Gastroesophageal sphincter (tissue), 3 donors: ENCODE measurements at regions not wholly inside any gene's neighbourhood (a gene's known extent, or its start where the extent isn't known, plus 50 kb on each side); places are given as distances from the start of the nearest gene placed in this dataset.

Source experiments
- CTCF ChIP-seq, 4 experiments: fragments of 200-600 bp in 2 of 4; fragments of 450-650 bp in 2 of 4; sonication (generic) in 1 of 4; IDR thresholded peaks; one replicate each; pipeline ENCODE4 v1.5.1; 2017 to 2019; ENCODE audit warnings: antibody characterized with exemption in 4 of 4, mild to moderate bottlenecking in 2 of 4, moderate library complexity in 2 of 4
- EP300 ChIP-seq: sonication (generic); formaldehyde crosslinking; IDR thresholded peaks from one replicate; pipeline ENCODE4 v1.6.1; 2017; ENCODE audit warnings: antibody characterized with exemption, mild to moderate bottlenecking
- POLR2A ChIP-seq, 2 donors: fragments of 450-650 bp; IDR thresholded peaks; one replicate each; pipeline ENCODE4 v1.6.1; 2017; ENCODE audit warnings: antibody characterized with exemption in 2 of 2, mild to moderate bottlenecking in 2 of 2, moderate library complexity in 1 of 2

GRCh38 chr18:34511879-34512278, 198.2 kb upstream of the DTNA start:
- no peak for TF ChIP-seq CTCF (IDR thresholded peaks at IDR 0.05)
- TF ChIP-seq POLR2A (IDR thresholded peaks at IDR 0.05): no peak
- no peak for TF ChIP-seq EP300
